Epithelial cell of prostate (primary cell): ENCODE measurements at regions not wholly inside any gene's neighbourhood (a gene's known extent, or its start where the extent isn't known, plus 50 kb on each side); places are given as distances from the start of the nearest gene placed in this dataset.
"Not testable (repeated sequence)": the region's sequence is repeated elsewhere in the genome, so short reads cannot be mapped to it uniquely, and the experiment has no call there.

ENCODE experiments used
- DNase-seq: peaks from one replicate; pipeline ENCODE4 v3.0.0-alpha.2; 2011; ENCODE audit warnings: low read depth, low spot score
- H3K27ac ChIP-seq: fragments of 450-650 bp; 2 replicates; pipeline ENCODE4 v1.5.1; 2017; ENCODE audit warnings: mild to moderate bottlenecking

- no peak overlapping the region for H3K27ac ChIP-seq
- no peak for DNase-seq
Observed at GRCh38 chr5:57066924-57067596, 106.8 kb upstream of the GPBP1 start.

- no peak overlapping the region for H3K27ac ChIP-seq
- DNase-seq = no peak
Observed at GRCh38 chr5:57067597-57067924, 106.3 kb upstream of the GPBP1 start.

- DNase-seq = no peak
- no peak overlapping the region for H3K27ac ChIP-seq
Observed at GRCh38 chr5:57069115-57069835, 104.6 kb upstream of the GPBP1 start.

- H3K27ac ChIP-seq = no peak overlapping the region
- DNase-seq = no peak
Observed at GRCh38 chr5:57072218-57072892, 101.5 kb upstream of the GPBP1 start.

DNA sequence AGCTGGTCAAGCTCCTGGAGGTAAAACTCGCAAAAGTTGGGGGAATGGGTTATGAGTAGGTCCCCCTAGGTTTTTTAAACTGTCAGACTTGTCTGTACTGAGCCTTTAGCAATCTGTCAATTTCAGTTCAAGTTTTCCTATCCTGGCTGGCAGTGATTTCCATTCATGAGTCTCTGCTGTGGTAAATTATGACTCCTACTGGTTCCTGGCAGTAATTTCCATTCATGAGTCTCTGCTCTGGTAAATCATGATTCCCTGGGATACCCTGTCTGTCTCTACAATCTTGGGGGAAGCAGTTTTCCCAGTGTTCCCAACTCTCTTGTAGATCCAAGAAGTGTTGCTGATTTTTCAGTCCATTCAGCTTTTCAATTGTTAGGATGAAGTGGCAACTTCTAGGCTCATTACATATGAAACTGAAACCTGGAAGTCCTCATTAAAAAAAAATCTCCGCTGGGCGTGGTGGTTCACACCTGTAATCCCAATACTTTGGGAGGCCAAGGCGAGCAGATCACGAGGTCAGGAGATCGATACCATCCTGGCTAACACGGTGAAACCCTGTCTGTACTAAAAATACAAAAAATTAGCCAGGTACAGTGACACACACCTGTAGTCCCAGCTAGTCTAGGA is 91.3 kb upstream of the GPBP1 start:
- DNase-seq = no peak
- no peak overlapping the region for H3K27ac ChIP-seq

DNA sequence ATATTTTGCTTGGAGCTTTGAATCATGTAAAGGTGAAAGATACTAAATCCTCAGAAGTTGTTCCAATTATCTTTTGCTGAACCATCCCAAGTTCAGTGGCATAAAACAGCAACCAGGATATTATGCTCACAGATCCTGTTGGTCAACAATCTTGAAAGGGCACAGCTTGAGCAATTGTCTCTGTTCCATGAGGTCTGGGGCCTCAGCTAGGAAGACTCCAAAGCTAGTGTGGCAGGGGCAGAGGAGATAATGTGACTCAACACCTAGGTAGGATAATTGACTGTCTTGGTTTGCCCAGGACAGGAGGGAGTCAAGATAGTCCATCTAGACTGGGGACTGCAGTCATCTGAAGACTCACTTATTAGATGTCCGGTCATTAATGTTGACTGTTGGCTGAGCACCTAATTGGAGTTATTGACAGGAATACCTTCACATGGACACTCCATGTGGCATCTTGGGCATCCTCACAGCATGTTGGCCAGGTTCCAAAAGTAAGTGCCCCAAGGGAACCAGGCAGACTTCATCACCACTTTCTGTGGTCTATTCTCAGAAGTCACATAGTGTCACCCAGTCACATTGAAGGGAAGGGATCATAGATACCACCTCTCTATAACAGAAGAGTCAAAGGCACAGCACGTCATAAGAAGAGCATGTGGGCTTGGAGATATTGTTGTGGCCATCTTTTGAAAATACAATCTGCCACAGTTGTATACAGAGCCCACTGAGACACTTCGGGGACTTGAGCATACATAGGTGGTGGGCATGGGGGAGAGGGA is 88.4 kb upstream of the GPBP1 start:
- H3K27ac ChIP-seq = no peak overlapping the region
- no peak for DNase-seq

GRCh38 chr5:57087947-57088346 is 85.9 kb upstream of the GPBP1 start:
- DNase-seq, H3K27ac ChIP-seq: not testable (repeated sequence)

GRCh38 chr5:57094753-57095683 is 78.8 kb upstream of the GPBP1 start:
- peak; percentile 26 for DNase-seq
- no peak overlapping the region for H3K27ac ChIP-seq

GRCh38 chr5:57097526-57097925 is 76.3 kb upstream of the GPBP1 start:
- no peak for DNase-seq
- H3K27ac ChIP-seq = no peak overlapping the region

GRCh38 chr5:57102189-57102904 is 71.5 kb upstream of the GPBP1 start:
- DNase-seq = no peak
- H3K27ac ChIP-seq = no peak overlapping the region

- no peak overlapping the region for H3K27ac ChIP-seq
- no peak for DNase-seq
Observed at GRCh38 chr5:57102905-57103255, 71.0 kb upstream of the GPBP1 start.

DNA sequence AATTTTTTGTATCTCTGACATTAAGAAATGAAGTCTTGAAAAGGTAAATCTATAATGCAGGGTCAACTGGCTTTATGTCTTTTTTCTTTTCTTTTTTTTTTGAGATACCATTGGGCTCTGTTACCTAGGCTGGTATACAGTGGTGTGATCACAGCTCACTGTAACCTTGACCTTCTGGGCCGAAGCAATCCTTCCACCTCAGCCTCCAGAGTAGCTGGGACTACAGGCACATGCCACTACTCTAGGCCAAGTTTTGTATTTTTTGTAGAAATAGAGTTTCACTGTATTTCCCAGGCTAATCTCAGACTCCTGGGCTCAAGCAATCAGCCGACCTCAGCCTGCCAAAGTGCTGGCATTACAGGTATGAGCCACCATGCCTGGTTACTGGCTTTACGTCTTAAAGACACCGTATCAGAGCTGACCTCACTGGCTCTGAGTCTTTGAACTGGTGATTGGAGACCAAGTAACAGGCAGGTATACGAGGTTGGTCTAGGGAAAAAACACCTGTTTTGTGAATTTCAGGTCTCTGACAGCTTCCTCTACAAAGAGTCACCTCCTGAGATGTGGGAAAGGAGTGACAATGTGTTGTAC is 70.4 kb upstream of the GPBP1 start:
- no peak overlapping the region for H3K27ac ChIP-seq
- DNase-seq = no peak

GRCh38 chr5:57106661-57107060 is 67.2 kb upstream of the GPBP1 start:
- no peak overlapping the region for H3K27ac ChIP-seq
- DNase-seq = no peak

GRCh38 chr5:57111993-57112392 is 61.9 kb upstream of the GPBP1 start:
- no peak for DNase-seq
- no peak overlapping the region for H3K27ac ChIP-seq

DNA sequence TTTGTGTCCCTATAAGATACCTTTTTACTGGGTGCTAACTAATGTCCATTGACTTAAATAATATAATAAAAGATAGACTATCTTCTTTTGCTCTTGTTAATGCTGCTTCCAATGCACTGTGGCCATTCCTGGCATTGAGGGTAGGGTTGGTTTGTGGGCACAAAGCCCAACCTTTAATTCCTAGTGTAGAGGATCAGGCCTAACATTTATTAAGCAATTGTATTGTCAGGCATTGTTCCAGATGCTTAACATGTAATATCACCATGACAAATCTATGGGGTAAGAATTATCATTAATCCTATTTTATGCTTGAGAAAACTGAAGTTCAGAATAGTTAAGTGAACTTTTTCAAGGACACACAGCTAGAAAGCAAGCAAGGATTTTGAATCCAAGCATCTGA is 60.4 kb upstream of the GPBP1 start:
- DNase-seq = no peak
- no peak overlapping the region for H3K27ac ChIP-seq

- no peak for DNase-seq
- no peak overlapping the region for H3K27ac ChIP-seq
Observed at GRCh38 chr5:57117596-57117995, 56.3 kb upstream of the GPBP1 start.

- no peak for DNase-seq
- no peak overlapping the region for H3K27ac ChIP-seq
Observed at GRCh38 chr5:57119031-57119430, 54.8 kb upstream of the GPBP1 start.

DNA sequence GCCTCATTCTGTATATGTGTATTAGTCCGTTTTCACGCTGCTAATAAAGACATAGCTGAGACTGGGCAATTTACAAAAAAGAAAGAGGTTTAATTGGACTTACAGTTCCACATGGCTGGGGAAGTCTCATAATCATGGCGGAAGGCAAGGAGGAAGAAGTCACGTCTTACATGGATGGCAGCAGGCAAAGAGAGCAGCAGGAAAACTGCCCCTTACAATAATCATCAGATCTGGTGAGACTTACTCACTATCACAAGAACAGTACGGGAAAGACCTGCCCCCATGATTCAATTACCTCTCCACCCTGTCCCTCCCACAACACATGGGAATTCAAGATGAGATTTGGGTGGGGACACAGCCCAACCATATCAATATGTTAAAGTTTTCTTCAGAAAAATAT is 49.8 kb upstream of the GPBP1 start:
- H3K27ac ChIP-seq = no peak overlapping the region

More for the DNA sequence above, 49.8 kb upstream of the GPBP1 start:
- DNase-seq = no peak
